GM12892 (cell line): ENCODE measurements at regions not wholly inside any gene's neighbourhood (a gene's known extent, or its start where the extent isn't known, plus 50 kb on each side); places are given as distances from the start of the nearest gene placed in this dataset.

Experiments
- POLR2A ChIP-seq: IDR thresholded peaks from 2 replicates; pipeline ENCODE4 v1.6.1; 2011; ENCODE audit warnings: low read depth, low read length, control low read depth
- POLR2AphosphoS5 ChIP-seq: IDR thresholded peaks from 2 replicates; pipeline ENCODE4 v1.6.1; 2011; ENCODE audit warnings: low read depth, low read length, control low read depth

DNA sequence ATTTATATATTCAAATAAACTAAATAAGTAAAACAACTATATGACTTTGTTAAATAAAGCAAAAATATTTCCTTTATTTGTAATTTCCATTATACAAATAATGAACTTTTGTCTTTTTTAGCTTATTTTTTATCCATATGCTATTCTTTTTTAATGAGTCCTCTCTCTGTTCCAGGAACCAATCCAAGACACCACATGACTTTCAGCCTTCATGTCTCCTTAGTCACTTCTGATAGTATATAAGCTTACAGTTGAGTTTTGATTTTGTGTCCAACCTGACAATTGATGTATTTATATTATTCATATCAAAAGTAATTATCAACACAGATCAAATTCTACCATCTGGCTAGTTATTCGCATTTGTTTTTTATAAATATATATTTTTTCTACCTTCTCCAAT is 582.3 kb upstream of the GJE1 start:
- TF ChIP-seq POLR2A = no peak
- TF ChIP-seq POLR2AphosphoS5 = no peak
